PC-3 (cell line): ENCODE measurements at regions not wholly inside any gene's neighbourhood (a gene's known extent, or its start where the extent isn't known, plus 50 kb on each side); places are given as distances from the start of the nearest gene placed in this dataset.

Source experiments
- ATAC-seq: fragments of 200-7000 bp; cut with Tn5 transposase; 2 replicates; pipeline ENCODE4 v1.9.1; 2020; ENCODE audit warnings: mild to moderate bottlenecking, moderate library complexity
- BruUV-seq: library from RNA; stranded (reverse); fragments of 400-500 nt; replicated peaks from 2 replicates; lab custom pipeline; 2021; lab: Mats Ljungman, UMichigan
- CTCF ChIA-PET: fragments of 300-600 bp; sonication (Branson Sonifier 250); formaldehyde crosslinking; loops from one replicate; lab custom pipeline; 2022; ENCODE audit warnings: antibody characterized with exemption; lab: Charles Lee
- POLR2A ChIA-PET: fragments of 300-600 bp; sonication (Branson Sonifier 250); formaldehyde crosslinking; loops from one replicate; lab custom pipeline; 2022; ENCODE audit warnings: antibody characterized with exemption; ENCODE audit not compliant: unreplicated experiment; lab: Charles Lee
- DNase-seq: peaks from one replicate; pipeline ENCODE4 v3.0.0-alpha.2; 2015
- H2AFZ ChIP-seq: fragments of 300-600 bp; sonication (generic); 2 replicates; pipeline ENCODE4 v1.6.0; 2016; ENCODE audit warnings: antibody characterized with exemption, low read length
- H3F3A ChIP-seq: fragments of 300-600 bp; sonication (generic); one replicate; pipeline ENCODE4 v1.6.0; 2017; ENCODE audit warnings: antibody characterized with exemption, low read length, control low read depth, mild to moderate bottlenecking; ENCODE audit not compliant: unreplicated experiment
- H3K27ac ChIP-seq: fragments of 300-600 bp; sonication (generic); 2 replicates; pipeline ENCODE4 v1.5.1; 2016; ENCODE audit warnings: mild to moderate bottlenecking, low read length
- H3K27me3 ChIP-seq: fragments of 300-600 bp; sonication (generic); 2 replicates; pipeline ENCODE4 v1.6.1; 2016; ENCODE audit warnings: low read length, mixed read lengths
- H3K36me3 ChIP-seq: fragments of 300-600 bp; sonication (generic); 2 replicates; pipeline ENCODE4 v1.6.1; 2016; ENCODE audit warnings: low read depth, mixed run types, low read length, mixed read lengths
- H3K4me1 ChIP-seq: fragments of 300-600 bp; sonication (generic); 2 replicates; pipeline ENCODE4 v1.5.1; 2016; ENCODE audit warnings: low read length; ENCODE audit not compliant: insufficient read depth
- H3K4me2 ChIP-seq: fragments of 300-600 bp; sonication (generic); 2 replicates; pipeline ENCODE4 v1.6.0; 2016; ENCODE audit warnings: low read length
- H3K4me3 ChIP-seq: fragments of 300-600 bp; sonication (generic); 2 replicates; pipeline ENCODE4 v1.5.1; 2016; ENCODE audit warnings: mild to moderate bottlenecking, low read length, mixed read lengths
- H3K79me2 ChIP-seq: fragments of 300-600 bp; sonication (generic); 2 replicates; pipeline ENCODE4 v1.6.1; 2017; ENCODE audit warnings: low read length, mixed read lengths
- H3K9ac ChIP-seq: fragments of 300-600 bp; sonication (generic); 2 replicates; pipeline ENCODE4 v1.6.0; 2016; ENCODE audit warnings: mild to moderate bottlenecking, low read length
- H3K9me2 ChIP-seq: fragments of 300-600 bp; sonication (generic); replicated peaks from 2 replicates; pipeline ENCODE4 v1.6.1; 2016; ENCODE audit warnings: mixed run types, low read length, mixed read lengths
- H3K9me3 ChIP-seq: fragments of 300-600 bp; sonication (generic); 2 replicates; pipeline ENCODE4 v1.6.1; 2016; ENCODE audit warnings: low read length, mixed read lengths
- H4K20me1 ChIP-seq: fragments of 300-600 bp; sonication (generic); 2 replicates; pipeline ENCODE4 v1.6.1; 2016; ENCODE audit warnings: low read length, mixed read lengths
- EZH2 ChIP-seq: fragments of 300-600 bp; sonication (generic); IDR thresholded peaks from one replicate; pipeline ENCODE4 v1.6.1; 2017; ENCODE audit warnings: antibody characterized with exemption, mild to moderate bottlenecking, low read length; ENCODE audit not compliant: unreplicated experiment
- EZH2phosphoT487 ChIP-seq: fragments of 300-600 bp; sonication (generic); IDR thresholded peaks from 2 replicates; pipeline ENCODE4 v1.6.1; 2018; ENCODE audit warnings: mild to moderate bottlenecking, antibody characterized with exemption, low read length, borderline replicate concordance
- intact Hi-C: fragments of 100-400 bp; cut with micrococcal nuclease; formaldehyde crosslinking; loops from 2 replicates; pipeline ENCODE4 v1.9.0; 2023
- TF ChIP-seq, protein P1 (sequence below): fragments of 300-600 bp; sonication (generic); conservative IDR thresholded peaks from 2 replicates; pipeline ENCODE4 v1.5.1; 2017; ENCODE audit warnings: antibody characterized with exemption, low read depth, mild to moderate bottlenecking, low read length

DNA sequence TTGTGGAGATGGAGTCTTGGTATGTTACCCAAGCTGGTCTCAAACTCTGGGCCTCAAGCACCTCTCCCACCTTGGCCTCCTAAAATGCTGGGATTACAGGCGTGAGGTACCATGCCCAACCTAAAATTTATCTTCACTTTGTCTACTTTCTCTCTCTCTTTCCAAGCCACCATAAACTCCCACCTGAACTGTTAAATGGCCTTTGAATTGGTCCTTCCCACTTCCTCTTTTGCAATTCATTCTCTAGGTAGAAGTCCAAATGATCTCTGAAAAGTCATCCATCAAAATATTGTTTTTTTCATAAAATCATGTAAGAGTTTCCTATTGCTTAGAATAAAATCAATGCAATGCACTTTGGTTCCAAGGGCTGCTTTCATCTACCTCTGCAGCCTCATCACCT lies 90.1 kb upstream of the CELF2 start:
- ATAC-seq, result no peak
- H3K27ac ChIP-seq, result no peak overlapping the region
- H3K9ac ChIP-seq, result no peak overlapping the region
- H3K4me1 ChIP-seq, result no peaks in the 10 kb centered on the region
- H3K36me3 ChIP-seq, result no peaks in the 10 kb centered on the region
- ChIA-PET CTCF (no interaction called here), POLR2A (no interaction called here)
- TF ChIP-seq EZH2phosphoT487 (no peak), EZH2 (no peak)
- TF ChIP-seq, protein P1, sequence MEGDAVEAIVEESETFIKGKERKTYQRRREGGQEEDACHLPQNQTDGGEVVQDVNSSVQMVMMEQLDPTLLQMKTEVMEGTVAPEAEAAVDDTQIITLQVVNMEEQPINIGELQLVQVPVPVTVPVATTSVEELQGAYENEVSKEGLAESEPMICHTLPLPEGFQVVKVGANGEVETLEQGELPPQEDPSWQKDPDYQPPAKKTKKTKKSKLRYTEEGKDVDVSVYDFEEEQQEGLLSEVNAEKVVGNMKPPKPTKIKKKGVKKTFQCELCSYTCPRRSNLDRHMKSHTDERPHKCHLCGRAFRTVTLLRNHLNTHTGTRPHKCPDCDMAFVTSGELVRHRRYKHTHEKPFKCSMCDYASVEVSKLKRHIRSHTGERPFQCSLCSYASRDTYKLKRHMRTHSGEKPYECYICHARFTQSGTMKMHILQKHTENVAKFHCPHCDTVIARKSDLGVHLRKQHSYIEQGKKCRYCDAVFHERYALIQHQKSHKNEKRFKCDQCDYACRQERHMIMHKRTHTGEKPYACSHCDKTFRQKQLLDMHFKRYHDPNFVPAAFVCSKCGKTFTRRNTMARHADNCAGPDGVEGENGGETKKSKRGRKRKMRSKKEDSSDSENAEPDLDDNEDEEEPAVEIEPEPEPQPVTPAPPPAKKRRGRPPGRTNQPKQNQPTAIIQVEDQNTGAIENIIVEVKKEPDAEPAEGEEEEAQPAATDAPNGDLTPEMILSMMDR, result no peak
- no peak overlapping the region for H3K4me2 ChIP-seq
- intact Hi-C loops, result no loop called here
- no peak overlapping the region for H2AFZ ChIP-seq
- H3F3A ChIP-seq, result no peaks in the 10 kb centered on the region
- BruUV-seq, result no TSS peak
- H3K9me3 ChIP-seq, result no peaks in the 10 kb centered on the region
- H3K4me3 ChIP-seq, result no peak overlapping the region
- peaks cover 26% of the 10 kb centered on the region for H3K27me3 ChIP-seq
- H3K79me2 ChIP-seq, result no peaks in the 10 kb centered on the region
- no peak for DNase-seq
- H3K9me2 ChIP-seq, result no peaks in the 10 kb centered on the region
- no peaks in the 10 kb centered on the region for H4K20me1 ChIP-seq

- no peaks in the 10 kb centered on the region for H3K9me2 ChIP-seq
- no peak overlapping the region for H3K9ac ChIP-seq
- H4K20me1 ChIP-seq, result no peaks in the 10 kb centered on the region
- H3F3A ChIP-seq, result no peaks in the 10 kb centered on the region
- H3K27ac ChIP-seq, result no peak overlapping the region
- H3K36me3 ChIP-seq, result no peaks in the 10 kb centered on the region
- no peak for ATAC-seq
- no peak for DNase-seq
- no peaks in the 10 kb centered on the region for H3K9me3 ChIP-seq
- no TSS peak for BruUV-seq
- H2AFZ ChIP-seq, result no peak overlapping the region
- TF ChIP-seq, protein P1, result no peak
- no peak for TF ChIP-seq EZH2
- H3K27me3 ChIP-seq, result no peaks in the 10 kb centered on the region
- no peaks in the 10 kb centered on the region for H3K79me2 ChIP-seq
- intact Hi-C loops, result no loop called here
- H3K4me1 ChIP-seq, result no peaks in the 10 kb centered on the region
- H3K4me2 ChIP-seq, result no peak overlapping the region
- CTCF ChIA-PET, result no interaction called here
- no peak overlapping the region for H3K4me3 ChIP-seq
- POLR2A ChIA-PET, result no interaction called here
Observed at GRCh38 chr10:10930979-10931743, 86.5 kb upstream of the CELF2 start.

DNA sequence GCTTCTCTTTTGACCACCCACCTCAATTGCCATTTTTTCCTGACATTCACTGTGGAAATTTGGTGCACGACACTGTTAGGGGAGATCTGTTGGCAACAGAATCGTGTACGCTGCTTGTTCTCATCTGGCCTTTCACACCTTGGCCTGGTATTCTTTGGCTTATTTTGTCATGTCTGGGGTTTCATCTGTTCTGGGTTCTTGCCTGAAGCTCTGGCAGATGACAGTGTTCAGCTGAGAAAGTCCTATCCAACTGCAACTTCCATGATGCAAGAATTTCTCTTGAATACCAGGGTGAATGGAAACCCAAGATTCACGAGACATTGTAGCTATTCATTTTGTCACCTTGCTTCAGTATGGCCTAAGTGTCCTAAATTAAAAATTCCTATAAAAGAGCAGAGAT lies 82.6 kb upstream of the CELF2 start:
- H2AFZ ChIP-seq, result no peak overlapping the region
- H3F3A ChIP-seq, result no peaks in the 10 kb centered on the region
- POLR2A ChIA-PET, result no interaction called here
- intact Hi-C loops, result no loop called here
- H3K4me2 ChIP-seq, result no peak overlapping the region
- no peaks in the 10 kb centered on the region for H3K9me2 ChIP-seq
- H3K27ac ChIP-seq, result no peak overlapping the region
- no peaks in the 10 kb centered on the region for H3K79me2 ChIP-seq
- no peaks in the 10 kb centered on the region for H3K27me3 ChIP-seq
- TF ChIP-seq, protein P1, result no peak
- TF ChIP-seq EZH2phosphoT487, result no peak
- TF ChIP-seq EZH2, result no peak
- CTCF ChIA-PET, result no interaction called here
- no peaks in the 10 kb centered on the region for H4K20me1 ChIP-seq
- H3K9ac ChIP-seq, result no peak overlapping the region
- no peak for DNase-seq
- BruUV-seq, result no TSS peak
- H3K36me3 ChIP-seq, result no peaks in the 10 kb centered on the region
- H3K9me3 ChIP-seq, result no peaks in the 10 kb centered on the region
- H3K4me1 ChIP-seq, result no peaks in the 10 kb centered on the region
- no peak overlapping the region for H3K4me3 ChIP-seq
- no peak for ATAC-seq
